ENCODE measurements at regions not wholly inside any gene's neighbourhood (a gene's known extent, or its start where the extent isn't known, plus 50 kb on each side); places are given as distances from the start of the nearest gene placed in this dataset.

- H3K9me3 ChIP-seq (ENCODE audit: control insufficient read depth, insufficient read depth, low read depth, low read length), result no peaks in the 10 kb centered on the region
- peaks cover 21% of the 10 kb centered on the region for H3K4me1 ChIP-seq (ENCODE audit: control insufficient read depth, insufficient read depth, low read length)
- H3K4me3 ChIP-seq (ENCODE audit: low read depth, low read length), result no peak overlapping the region
- H3K27me3 ChIP-seq (ENCODE audit: control insufficient read depth, insufficient read depth, low read length), result no peaks in the 10 kb centered on the region
- no peak overlapping the region for H3K9ac ChIP-seq (ENCODE audit: low read length)
- H3K36me3 ChIP-seq (ENCODE audit: control insufficient read depth, insufficient read depth, low read length), result no peaks in the 10 kb centered on the region
- no peak overlapping the region for H3K27ac ChIP-seq (ENCODE audit: low read depth, low read length)
Observed at GRCh38 chr9:85213650-85214607, 527.8 kb downstream of the AGTPBP1 start.

DNA sequence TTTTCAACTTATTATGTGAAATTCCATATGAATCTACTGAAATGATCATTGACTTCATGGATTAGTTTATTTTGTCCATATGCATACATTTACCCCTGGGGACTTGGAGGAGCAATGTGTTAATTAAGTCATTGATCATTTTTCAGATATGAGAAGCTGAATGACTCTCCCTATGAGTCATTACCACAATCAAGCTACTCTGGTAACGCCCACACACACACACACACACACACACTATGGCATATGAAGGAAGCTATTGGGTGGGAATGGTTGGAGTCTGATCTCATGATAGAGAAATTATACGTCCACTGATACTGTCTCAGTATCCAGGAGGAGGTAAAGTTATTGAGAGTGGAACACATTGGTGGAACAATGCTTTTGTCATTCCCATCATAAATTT is 528.9 kb downstream of the AGTPBP1 start:
- Histone ChIP-seq H3K9ac (ENCODE audit: low read length) (no peak overlapping the region), H3K36me3 (ENCODE audit: control insufficient read depth, insufficient read depth, low read length) (no peaks in the 10 kb centered on the region), H3K27me3 (ENCODE audit: control insufficient read depth, insufficient read depth, low read length) (no peaks in the 10 kb centered on the region), H3K4me1 (ENCODE audit: control insufficient read depth, insufficient read depth, low read length) (peaks cover 21% of the 10 kb centered on the region), H3K27ac (ENCODE audit: low read depth, low read length) (no peak overlapping the region), H3K9me3 (ENCODE audit: control insufficient read depth, insufficient read depth, low read depth, low read length) (no peaks in the 10 kb centered on the region), H3K4me3 (ENCODE audit: low read depth, low read length) (no peak overlapping the region)

DNA sequence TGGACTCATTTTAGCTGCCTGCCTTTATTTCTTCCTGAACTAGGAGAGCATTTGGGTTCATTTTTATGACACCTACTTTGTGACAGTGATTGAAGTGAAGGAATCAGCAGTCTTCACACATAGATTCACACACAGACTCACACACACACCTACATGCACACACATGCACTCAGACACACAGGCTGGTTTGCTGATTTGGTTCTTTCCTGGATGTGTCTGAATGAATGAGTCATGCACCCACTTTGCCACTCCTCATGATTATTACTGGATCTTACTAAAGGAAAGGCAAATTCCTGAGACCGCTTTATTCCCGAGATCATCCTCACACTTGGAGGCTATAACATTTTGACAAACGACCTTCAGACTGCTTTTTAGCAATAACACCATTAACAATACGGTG is 529.5 kb downstream of the AGTPBP1 start:
- Histone ChIP-seq H3K4me3 (ENCODE audit: low read depth, low read length) (no peak overlapping the region), H3K4me1 (ENCODE audit: control insufficient read depth, insufficient read depth, low read length) (peaks cover 21% of the 10 kb centered on the region), H3K27ac (ENCODE audit: low read depth, low read length) (no peak overlapping the region), H3K36me3 (ENCODE audit: control insufficient read depth, insufficient read depth, low read length) (no peaks in the 10 kb centered on the region), H3K9me3 (ENCODE audit: control insufficient read depth, insufficient read depth, low read depth, low read length) (0 out of 2 replicates have a peak, but pooled peaks cover 3% of the 10 kb centered on the region), H3K27me3 (ENCODE audit: control insufficient read depth, insufficient read depth, low read length) (no peaks in the 10 kb centered on the region), H3K9ac (ENCODE audit: low read length) (no peak overlapping the region)

DNA sequence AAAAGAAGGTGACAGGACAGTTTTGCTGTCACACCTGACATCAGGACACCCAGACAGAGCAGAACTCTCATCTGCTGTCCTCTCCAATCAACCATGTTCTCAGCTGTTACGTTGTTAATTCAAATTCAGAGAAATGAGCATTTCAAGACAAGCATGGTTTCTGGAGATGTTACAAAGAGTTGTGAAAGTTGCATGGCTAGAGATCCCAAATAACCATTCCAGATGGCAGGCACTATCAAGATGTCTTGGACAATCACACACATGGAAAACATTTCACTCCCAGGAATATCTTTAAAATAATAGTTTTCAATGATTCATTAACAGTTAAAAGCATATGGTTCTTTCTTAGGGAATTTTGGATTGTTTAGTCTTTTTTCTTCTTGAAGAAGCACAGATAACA is 533.1 kb downstream of the AGTPBP1 start:
- Histone ChIP-seq H3K27ac (ENCODE audit: low read depth, low read length) (no peak overlapping the region), H3K36me3 (ENCODE audit: control insufficient read depth, insufficient read depth, low read length) (no peaks in the 10 kb centered on the region), H3K4me3 (ENCODE audit: low read depth, low read length) (no peak overlapping the region), H3K9ac (ENCODE audit: low read length) (no peak overlapping the region), H3K4me1 (ENCODE audit: control insufficient read depth, insufficient read depth, low read length) (peaks cover 10% of the 10 kb centered on the region), H3K9me3 (ENCODE audit: control insufficient read depth, insufficient read depth, low read depth, low read length) (0 out of 2 replicates have a peak, but pooled peaks cover 3% of the 10 kb centered on the region), H3K27me3 (ENCODE audit: control insufficient read depth, insufficient read depth, low read length) (no peaks in the 10 kb centered on the region)

GRCh38 chr9:85204176-85204575 is 534.6 kb downstream of the NTRK2 start:
- 0 out of 2 replicates have a peak, but pooled peaks cover 3% of the 10 kb centered on the region for H3K9me3 ChIP-seq (ENCODE audit: control insufficient read depth, insufficient read depth, low read depth, low read length)
- H3K27me3 ChIP-seq (ENCODE audit: control insufficient read depth, insufficient read depth, low read length), result no peaks in the 10 kb centered on the region
- H3K4me3 ChIP-seq (ENCODE audit: low read depth, low read length), result no peak overlapping the region
- H3K36me3 ChIP-seq (ENCODE audit: control insufficient read depth, insufficient read depth, low read length), result no peaks in the 10 kb centered on the region
- H3K4me1 ChIP-seq (ENCODE audit: control insufficient read depth, insufficient read depth, low read length), result no peaks in the 10 kb centered on the region
- no peak overlapping the region for H3K27ac ChIP-seq (ENCODE audit: low read depth, low read length)
- H3K9ac ChIP-seq (ENCODE audit: low read length), result no peak overlapping the region

- no peak overlapping the region for H3K9ac ChIP-seq (ENCODE audit: low read length)
- H3K4me1 ChIP-seq (ENCODE audit: control insufficient read depth, insufficient read depth, low read length), result no peaks in the 10 kb centered on the region; the same call in 1 of the 2 replicates
- no peaks in the 10 kb centered on the region for H3K36me3 ChIP-seq (ENCODE audit: control insufficient read depth, insufficient read depth, low read length)
- H3K9me3 ChIP-seq (ENCODE audit: control insufficient read depth, insufficient read depth, low read depth, low read length), result 0 out of 2 replicates have a peak, but pooled peaks cover 2% of the 10 kb centered on the region
- H3K27ac ChIP-seq (ENCODE audit: low read depth, low read length), result no peak overlapping the region
- no peak overlapping the region for H3K4me3 ChIP-seq (ENCODE audit: low read depth, low read length)
- no peaks in the 10 kb centered on the region for H3K27me3 ChIP-seq (ENCODE audit: control insufficient read depth, insufficient read depth, low read length)
Observed at GRCh38 chr9:85202596-85202995, 533.1 kb downstream of the NTRK2 start.

DNA sequence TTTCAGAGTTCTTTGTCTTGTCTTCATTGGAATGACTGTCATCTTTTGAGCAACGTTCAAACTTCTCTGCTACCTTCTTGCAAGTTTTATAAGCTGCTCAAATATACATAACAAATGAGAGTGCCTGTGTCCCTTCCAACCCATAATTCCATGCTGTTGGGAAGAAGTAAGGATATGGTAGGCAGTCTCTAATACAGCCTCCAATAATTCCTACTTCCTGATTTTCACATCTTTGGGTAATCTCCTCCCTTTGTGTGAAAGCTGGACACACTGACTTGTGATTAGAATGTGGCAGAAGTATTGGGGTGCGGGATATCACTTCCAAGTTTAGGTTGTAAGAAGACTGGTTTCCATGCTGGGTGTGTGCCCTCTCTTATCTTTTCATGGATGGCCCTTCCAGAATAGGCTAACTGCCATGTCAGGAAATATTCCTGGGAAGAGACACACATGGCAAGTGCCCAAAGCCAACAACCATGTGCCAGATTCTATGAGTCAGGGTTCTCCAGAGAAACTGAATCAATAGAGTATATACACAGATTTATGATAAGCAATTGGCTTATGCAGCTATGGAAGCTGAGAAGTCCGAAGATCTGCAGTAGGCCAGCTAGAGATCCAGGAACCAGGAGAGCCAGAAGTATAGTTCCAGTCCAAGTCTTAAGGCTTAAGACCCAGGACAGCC is 531.3 kb downstream of the NTRK2 start:
- no peak overlapping the region for H3K4me3 ChIP-seq (ENCODE audit: low read depth, low read length)
- no peaks in the 10 kb centered on the region for H3K36me3 ChIP-seq (ENCODE audit: control insufficient read depth, insufficient read depth, low read length)
- no peaks in the 10 kb centered on the region for H3K9me3 ChIP-seq (ENCODE audit: control insufficient read depth, insufficient read depth, low read depth, low read length)
- no peaks in the 10 kb centered on the region for H3K27me3 ChIP-seq (ENCODE audit: control insufficient read depth, insufficient read depth, low read length)
- no peaks in the 10 kb centered on the region; the same call in 1 of the 2 replicates for H3K4me1 ChIP-seq (ENCODE audit: control insufficient read depth, insufficient read depth, low read length)
- H3K27ac ChIP-seq (ENCODE audit: low read depth, low read length), result no peak overlapping the region
- H3K9ac ChIP-seq (ENCODE audit: low read length), result no peak overlapping the region

DNA sequence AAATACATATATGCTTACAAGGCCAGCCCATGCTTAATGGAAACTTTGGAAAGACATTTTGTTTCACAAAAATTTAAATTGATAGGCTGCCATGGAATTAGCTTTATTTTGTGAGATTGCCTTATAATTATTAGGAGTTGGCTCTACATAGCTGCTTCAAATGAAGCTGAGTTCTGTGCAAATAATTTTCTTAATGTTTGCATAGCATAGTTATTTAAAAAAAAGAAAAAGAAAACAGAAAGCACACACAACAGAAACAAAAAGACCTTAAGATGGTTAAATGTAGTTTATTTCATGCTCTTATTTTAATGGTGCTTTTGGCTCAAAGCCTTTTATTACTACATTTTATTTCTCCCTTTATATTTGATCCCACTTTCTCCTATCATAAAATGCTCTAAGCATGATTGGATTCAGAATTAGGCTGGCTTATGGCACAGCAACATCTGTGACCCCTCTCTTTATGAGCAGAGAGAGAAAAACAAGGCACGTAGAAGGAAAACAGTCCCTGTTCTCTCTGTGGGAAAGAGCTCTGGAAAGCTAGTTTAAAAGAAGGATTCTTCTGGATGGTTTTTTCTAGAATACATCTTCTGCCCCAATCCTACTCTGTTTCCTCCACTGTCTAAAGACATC is 530.5 kb downstream of the NTRK2 start:
- Histone ChIP-seq H3K9ac (ENCODE audit: low read length) (no peak overlapping the region), H3K4me3 (ENCODE audit: low read depth, low read length) (no peak overlapping the region), H3K4me1 (ENCODE audit: control insufficient read depth, insufficient read depth, low read length) (no peaks in the 10 kb centered on the region; the same call in 1 of the 2 replicates), H3K27ac (ENCODE audit: low read depth, low read length) (no peak overlapping the region), H3K9me3 (ENCODE audit: control insufficient read depth, insufficient read depth, low read depth, low read length) (no peaks in the 10 kb centered on the region), H3K27me3 (ENCODE audit: control insufficient read depth, insufficient read depth, low read length) (no peaks in the 10 kb centered on the region), H3K36me3 (ENCODE audit: control insufficient read depth, insufficient read depth, low read length) (no peaks in the 10 kb centered on the region)

GRCh38 chr9:85192750-85193149 is 523.2 kb downstream of the NTRK2 start:
- Histone ChIP-seq H3K27me3 (ENCODE audit: control insufficient read depth, insufficient read depth, low read length) (no peaks in the 10 kb centered on the region), H3K9ac (ENCODE audit: low read length) (no peak overlapping the region), H3K4me1 (ENCODE audit: control insufficient read depth, insufficient read depth, low read length) (no peaks in the 10 kb centered on the region; the same call in 1 of the 2 replicates), H3K9me3 (ENCODE audit: control insufficient read depth, insufficient read depth, low read depth, low read length) (no peaks in the 10 kb centered on the region), H3K4me3 (ENCODE audit: low read depth, low read length) (no peak overlapping the region), H3K27ac (ENCODE audit: low read depth, low read length) (no peak overlapping the region), H3K36me3 (ENCODE audit: control insufficient read depth, insufficient read depth, low read length) (no peaks in the 10 kb centered on the region)

DNA sequence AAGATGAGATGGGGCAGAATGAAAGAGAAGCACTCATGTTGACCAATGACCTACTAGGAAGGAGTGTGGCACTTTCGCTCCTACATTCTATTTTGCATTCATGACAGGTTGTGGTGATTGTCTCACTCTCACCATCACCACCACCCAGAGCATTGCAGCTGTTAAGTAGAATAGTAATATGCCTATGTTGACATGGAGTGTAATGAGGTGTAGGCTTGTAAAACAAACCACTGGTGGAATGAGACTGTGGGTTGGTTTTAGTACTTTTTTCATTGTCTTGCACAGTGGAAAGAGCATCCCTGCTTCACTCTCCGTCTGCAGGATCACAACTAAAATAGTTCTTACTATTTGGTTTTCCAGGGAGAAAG is 516.7 kb downstream of the NTRK2 start:
- H3K27ac ChIP-seq (ENCODE audit: low read depth, low read length), result no peak overlapping the region
- no peak overlapping the region for H3K9ac ChIP-seq (ENCODE audit: low read length)
- H3K9me3 ChIP-seq (ENCODE audit: control insufficient read depth, insufficient read depth, low read depth, low read length), result no peaks in the 10 kb centered on the region
- H3K4me3 ChIP-seq (ENCODE audit: low read depth, low read length), result no peak overlapping the region
- H3K4me1 ChIP-seq (ENCODE audit: control insufficient read depth, insufficient read depth, low read length), result no peaks in the 10 kb centered on the region
- no peaks in the 10 kb centered on the region for H3K27me3 ChIP-seq (ENCODE audit: control insufficient read depth, insufficient read depth, low read length)
- no peaks in the 10 kb centered on the region for H3K36me3 ChIP-seq (ENCODE audit: control insufficient read depth, insufficient read depth, low read length)
